ENCODE measurements at regions not wholly inside any gene's neighbourhood (a gene's known extent, or its start where the extent isn't known, plus 50 kb on each side); places are given as distances from the start of the nearest gene placed in this dataset.
A peak's percentile ranks its signal among the peaks of the same experiment; 100 is the strongest.

- H3K27me3 ChIP-seq (ENCODE audit: low read depth) = no peaks in the 10 kb centered on the region
- in situ Hi-C loops (cut with MboI; ENCODE audit: low sequenced_read_pairs) = no loop called here
- H3K36me3 ChIP-seq (replicated peaks) = no peaks in the 10 kb centered on the region
- H3K4me3 ChIP-seq = no peak overlapping the region
- DNase-seq (ENCODE audit: low spot score in 2 of 2) = peak in 1 of 2 experiments; percentile 41
- H3K4me1 ChIP-seq = peaks cover 5% of the 10 kb centered on the region; the same call in 1 of the 2 replicates
- H3K9me3 ChIP-seq = no peaks in the 10 kb centered on the region; the same call in 1 of the 2 replicates
These were observed 159.1 kb downstream of the YIPF5 start for GRCh38 chr5:144011388-144011787.

GRCh38 chr5:144013816-144014215 lies 156.6 kb downstream of the YIPF5 start:
- no peak for DNase-seq (ENCODE audit: low spot score in 2 of 2)
- Histone ChIP-seq H3K9me3 (no peaks in the 10 kb centered on the region; the same call in 1 of the 2 replicates), H3K4me3 (no peak overlapping the region), H3K27me3 (ENCODE audit: low read depth) (no peaks in the 10 kb centered on the region), H3K4me1 (peaks cover 5% of the 10 kb centered on the region; the same call in 1 of the 2 replicates), H3K36me3 (replicated peaks) (no peaks in the 10 kb centered on the region)
- in situ Hi-C loops (cut with MboI; ENCODE audit: low sequenced_read_pairs) = no loop called here

GRCh38 chr5:144015961-144016360 lies 154.5 kb downstream of the YIPF5 start:
- H3K27me3 ChIP-seq (ENCODE audit: low read depth) = no peaks in the 10 kb centered on the region
- in situ Hi-C loops (cut with MboI; ENCODE audit: low sequenced_read_pairs) = no loop called here

GRCh38 chr5:144017119-144017518 lies 153.3 kb downstream of the YIPF5 start:
- H3K27me3 ChIP-seq (ENCODE audit: low read depth) = no peaks in the 10 kb centered on the region
- in situ Hi-C loops (cut with MboI; ENCODE audit: low sequenced_read_pairs) = no loop called here
- no peak for DNase-seq (ENCODE audit: low spot score in 2 of 2)
- H3K4me1 ChIP-seq = no peaks in the 10 kb centered on the region
- H3K4me3 ChIP-seq = no peak overlapping the region
- no peaks in the 10 kb centered on the region for H3K36me3 ChIP-seq (replicated peaks)
- H3K9me3 ChIP-seq = no peaks in the 10 kb centered on the region

More at GRCh38 chr5:144015961-144016360, 154.5 kb downstream of the YIPF5 start:
- Histone ChIP-seq H3K4me1 (peaks cover 5% of the 10 kb centered on the region; the same call in 1 of the 2 replicates), H3K36me3 (replicated peaks) (no peaks in the 10 kb centered on the region), H3K4me3 (no peak overlapping the region), H3K9me3 (no peaks in the 10 kb centered on the region)
- no peak for DNase-seq (ENCODE audit: low spot score in 2 of 2)

- Histone ChIP-seq H3K9me3 (no peaks in the 10 kb centered on the region), H3K4me3 (no peak overlapping the region), H3K27me3 (ENCODE audit: low read depth) (no peaks in the 10 kb centered on the region), H3K36me3 (replicated peaks) (no peaks in the 10 kb centered on the region), H3K4me1 (no peaks in the 10 kb centered on the region)
- no peak for DNase-seq (ENCODE audit: low spot score in 2 of 2)
- in situ Hi-C loops (cut with MboI; ENCODE audit: low sequenced_read_pairs) = no loop called here
These were observed 152.8 kb downstream of the YIPF5 start for GRCh38 chr5:144017631-144018030.

- in situ Hi-C loops (cut with MboI; ENCODE audit: low sequenced_read_pairs) = no loop called here
- Histone ChIP-seq H3K9me3 (no peaks in the 10 kb centered on the region), H3K36me3 (replicated peaks) (no peaks in the 10 kb centered on the region), H3K4me3 (no peak overlapping the region), H3K4me1 (no peaks in the 10 kb centered on the region), H3K27me3 (ENCODE audit: low read depth) (0 out of 2 replicates have a peak, but pooled peaks cover 2% of the 10 kb centered on the region)
- no peak for DNase-seq (ENCODE audit: low spot score in 2 of 2)
These were observed 146.4 kb downstream of the YIPF5 start for GRCh38 chr5:144024090-144024489.

GRCh38 chr5:144024545-144024944 lies 145.9 kb downstream of the YIPF5 start:
- Histone ChIP-seq H3K27me3 (ENCODE audit: low read depth) (0 out of 2 replicates have a peak, but pooled peaks cover 2% of the 10 kb centered on the region), H3K9me3 (no peaks in the 10 kb centered on the region), H3K36me3 (replicated peaks) (no peaks in the 10 kb centered on the region), H3K4me1 (no peaks in the 10 kb centered on the region), H3K4me3 (no peak overlapping the region)
- no peak for DNase-seq (ENCODE audit: low spot score in 2 of 2)
- in situ Hi-C loops (cut with MboI; ENCODE audit: low sequenced_read_pairs) = no loop called here

- Histone ChIP-seq H3K36me3 (replicated peaks) (no peaks in the 10 kb centered on the region), H3K4me3 (no peak overlapping the region), H3K4me1 (no peaks in the 10 kb centered on the region), H3K9me3 (no peaks in the 10 kb centered on the region), H3K27me3 (ENCODE audit: low read depth) (0 out of 2 replicates have a peak, but pooled peaks cover 2% of the 10 kb centered on the region)
- in situ Hi-C loops (cut with MboI; ENCODE audit: low sequenced_read_pairs) = no loop called here
- DNase-seq (ENCODE audit: low spot score in 2 of 2) = no peak
These were observed 144.2 kb downstream of the YIPF5 start for GRCh38 chr5:144026286-144026685.

GRCh38 chr5:144028058-144028457 lies 142.4 kb downstream of the YIPF5 start:
- Histone ChIP-seq H3K4me3 (no peak overlapping the region), H3K4me1 (no peaks in the 10 kb centered on the region), H3K36me3 (replicated peaks) (no peaks in the 10 kb centered on the region), H3K27me3 (ENCODE audit: low read depth) (0 out of 2 replicates have a peak, but pooled peaks cover 2% of the 10 kb centered on the region), H3K9me3 (no peaks in the 10 kb centered on the region)
- in situ Hi-C loops (cut with MboI; ENCODE audit: low sequenced_read_pairs) = no loop called here
- DNase-seq (ENCODE audit: low spot score in 2 of 2) = no peak

- no peaks in the 10 kb centered on the region for H3K9me3 ChIP-seq
- DNase-seq (ENCODE audit: low spot score in 2 of 2) = no peak
- 0 out of 2 replicates have a peak, but pooled peaks cover 2% of the 10 kb centered on the region for H3K27me3 ChIP-seq (ENCODE audit: low read depth)
- no peaks in the 10 kb centered on the region for H3K36me3 ChIP-seq (replicated peaks)
- H3K4me3 ChIP-seq = no peak overlapping the region
- in situ Hi-C loops (cut with MboI; ENCODE audit: low sequenced_read_pairs) = no loop called here
- no peaks in the 10 kb centered on the region for H3K4me1 ChIP-seq
These were observed 141.8 kb downstream of the YIPF5 start for GRCh38 chr5:144028636-144029035.

GRCh38 chr5:144030904-144031303 lies 139.6 kb downstream of the YIPF5 start:
- DNase-seq (ENCODE audit: low spot score in 2 of 2) = no peak
- Histone ChIP-seq H3K27me3 (ENCODE audit: low read depth) (0 out of 2 replicates have a peak, but pooled peaks cover 2% of the 10 kb centered on the region), H3K9me3 (no peaks in the 10 kb centered on the region), H3K36me3 (replicated peaks) (no peaks in the 10 kb centered on the region), H3K4me3 (no peak overlapping the region), H3K4me1 (no peaks in the 10 kb centered on the region)
- in situ Hi-C loops (cut with MboI; ENCODE audit: low sequenced_read_pairs) = no loop called here

- H3K36me3 ChIP-seq (replicated peaks) = no peaks in the 10 kb centered on the region
- H3K4me1 ChIP-seq = no peaks in the 10 kb centered on the region
- no peak for DNase-seq (ENCODE audit: low spot score in 2 of 2)
- H3K4me3 ChIP-seq = no peak overlapping the region
- H3K27me3 ChIP-seq (ENCODE audit: low read depth) = 0 out of 2 replicates have a peak, but pooled peaks cover 2% of the 10 kb centered on the region
- no peaks in the 10 kb centered on the region for H3K9me3 ChIP-seq
- in situ Hi-C loops (cut with MboI; ENCODE audit: low sequenced_read_pairs) = no loop called here
These were observed 138.1 kb downstream of the YIPF5 start for GRCh38 chr5:144032375-144032774.

- no peak overlapping the region for H3K4me3 ChIP-seq
- H3K4me1 ChIP-seq = no peaks in the 10 kb centered on the region
- no peaks in the 10 kb centered on the region for H3K36me3 ChIP-seq (replicated peaks)
- no peaks in the 10 kb centered on the region for H3K9me3 ChIP-seq
- no peaks in the 10 kb centered on the region for H3K27me3 ChIP-seq (ENCODE audit: low read depth)
- in situ Hi-C loops (cut with MboI; ENCODE audit: low sequenced_read_pairs) = no loop called here
- DNase-seq (ENCODE audit: low spot score in 2 of 2) = no peak
These were observed 137.0 kb downstream of the YIPF5 start for GRCh38 chr5:144033486-144033885.

- no peak overlapping the region for H3K4me3 ChIP-seq
- no peaks in the 10 kb centered on the region for H3K4me1 ChIP-seq
- H3K9me3 ChIP-seq = no peaks in the 10 kb centered on the region
- in situ Hi-C loops (cut with MboI; ENCODE audit: low sequenced_read_pairs) = no loop called here
- no peak for DNase-seq (ENCODE audit: low spot score in 2 of 2)
- no peaks in the 10 kb centered on the region for H3K36me3 ChIP-seq (replicated peaks)
- no peaks in the 10 kb centered on the region for H3K27me3 ChIP-seq (ENCODE audit: low read depth)
These were observed 135.3 kb downstream of the YIPF5 start for GRCh38 chr5:144035046-144035740.
